H9 (cell line): ENCODE measurements at regions not wholly inside any gene's neighbourhood (a gene's known extent, or its start where the extent isn't known, plus 50 kb on each side); places are given as distances from the start of the nearest gene placed in this dataset.
A peak's percentile ranks its signal among the peaks of the same experiment; 100 is the strongest.

ENCODE experiments used
- DNase-seq: peaks from one replicate; pipeline ENCODE4 v3.0.0-alpha.2; 2017
- H2AFZ ChIP-seq: one replicate; pipeline ENCODE4 v1.6.1; 2013; ENCODE audit warnings: mild to moderate bottlenecking, low read length, control low read depth, moderate library complexity
- H2AK5ac ChIP-seq: 2 replicates; pipeline ENCODE4 v1.6.1; 2013; ENCODE audit warnings: low read length, control low read depth, mixed read lengths; ENCODE audit not compliant: insufficient read length
- H2BK120ac ChIP-seq: one replicate; pipeline ENCODE4 v1.6.1; 2013; ENCODE audit warnings: low read depth, mild to moderate bottlenecking, low read length, control low read depth, inconsistent platforms; ENCODE audit not compliant: poor library complexity, severe bottlenecking
- H2BK12ac ChIP-seq: 2 replicates; pipeline ENCODE4 v1.6.1; 2013; ENCODE audit warnings: low read length, control low read depth, mixed read lengths, low read depth; ENCODE audit not compliant: insufficient read length
- H2BK15ac ChIP-seq: 2 replicates; pipeline ENCODE4 v1.6.1; 2013; ENCODE audit warnings: low read depth, low read length, control low read depth
- H2BK20ac ChIP-seq: one replicate; pipeline ENCODE4 v1.6.1; 2013; ENCODE audit warnings: low read depth, mild to moderate bottlenecking, low read length, control low read depth, inconsistent platforms; ENCODE audit not compliant: poor library complexity, severe bottlenecking
- H2BK5ac ChIP-seq: 2 replicates; pipeline ENCODE4 v1.6.1; 2013; ENCODE audit warnings: low read length, control low read depth, mixed read lengths; ENCODE audit not compliant: insufficient read length
- H3K14ac ChIP-seq: 2 replicates; pipeline ENCODE4 v1.6.1; 2013; ENCODE audit warnings: low read length, control low read depth; ENCODE audit not compliant: insufficient read depth
- H3K18ac ChIP-seq: 2 replicates; pipeline ENCODE4 v1.6.1; 2013; ENCODE audit warnings: low read depth, mild to moderate bottlenecking, mixed read lengths, low read length, control low read depth; ENCODE audit not compliant: insufficient read length
- H3K23ac ChIP-seq: 2 replicates; pipeline ENCODE4 v1.6.1; 2013; ENCODE audit warnings: low read length, control low read depth, mixed read lengths, low read depth; ENCODE audit not compliant: insufficient read length
- H3K23me2 ChIP-seq: 2 replicates; pipeline ENCODE4 v1.6.1; 2013; ENCODE audit warnings: low read depth, mild to moderate bottlenecking, mixed read lengths, low read length, control low read depth; ENCODE audit not compliant: insufficient read length, poor library complexity, severe bottlenecking
- H3K27ac ChIP-seq: 2 replicates; pipeline ENCODE4 v1.5.1; 2013; ENCODE audit warnings: low read length, control low read depth, mixed read lengths, low read depth; ENCODE audit not compliant: insufficient read length
- H3K27me3 ChIP-seq: 2 replicates; pipeline ENCODE4 v1.6.1; 2013; ENCODE audit warnings: low read length, control low read depth, inconsistent platforms; ENCODE audit not compliant: insufficient read depth
- H3K4ac ChIP-seq: 2 replicates; pipeline ENCODE4 v1.6.1; 2013; ENCODE audit warnings: low read depth, mild to moderate bottlenecking, control low read depth, inconsistent platforms, low read length, moderate library complexity
- H3K4me1 ChIP-seq: 2 replicates; pipeline ENCODE4 v1.6.1; 2013; ENCODE audit warnings: low read length, control low read depth, inconsistent platforms; ENCODE audit not compliant: insufficient read depth
- H3K4me2 ChIP-seq: 2 replicates; pipeline ENCODE4 v1.6.1; 2013; ENCODE audit warnings: low read length, control low read depth, mixed read lengths; ENCODE audit not compliant: insufficient read length, insufficient read depth
- H3K56ac ChIP-seq: 2 replicates; pipeline ENCODE4 v1.6.1; 2013; ENCODE audit warnings: low read depth, mild to moderate bottlenecking, mixed read lengths, low read length, control low read depth; ENCODE audit not compliant: insufficient read length
- H3K79me1 ChIP-seq: 2 replicates; pipeline ENCODE4 v1.6.1; 2013; ENCODE audit warnings: low read depth, mild to moderate bottlenecking, moderate library complexity, low read length, control low read depth, inconsistent platforms; ENCODE audit not compliant: insufficient read depth, poor library complexity, severe bottlenecking
- H3K79me2 ChIP-seq: 2 replicates; pipeline ENCODE4 v1.6.1; 2013; ENCODE audit warnings: low read length, control low read depth, inconsistent platforms; ENCODE audit not compliant: insufficient read depth
- H3K9ac ChIP-seq: 2 replicates; pipeline ENCODE4 v1.6.1; 2013; ENCODE audit warnings: low read length, control low read depth, mixed read lengths; ENCODE audit not compliant: insufficient read length; ENCODE audit errors: extremely low read depth
- H3K9me3 ChIP-seq: one replicate; pipeline ENCODE4 v1.6.1; 2013; ENCODE audit warnings: low read depth, low read length, inconsistent platforms; ENCODE audit not compliant: control insufficient read depth
- H3T11ph ChIP-seq: one replicate; pipeline ENCODE4 v1.6.1; 2013; ENCODE audit warnings: mild to moderate bottlenecking, low read length, control low read depth, inconsistent platforms
- H4K20me1 ChIP-seq: one replicate; pipeline ENCODE4 v1.6.1; 2013; ENCODE audit not compliant: control insufficient read depth, insufficient read length, insufficient read depth
- H4K5ac ChIP-seq: 2 replicates; pipeline ENCODE4 v1.6.1; 2013; ENCODE audit warnings: low read depth, mild to moderate bottlenecking, mixed read lengths, low read length, control low read depth; ENCODE audit not compliant: insufficient read length
- H4K8ac ChIP-seq: replicated peaks from 2 replicates; pipeline ENCODE4 v1.6.1; 2013; ENCODE audit warnings: low read length, control low read depth, mixed read lengths, low read depth; ENCODE audit not compliant: insufficient read length
- H4K91ac ChIP-seq: 2 replicates; pipeline ENCODE4 v1.6.1; 2013; ENCODE audit warnings: low read depth, mild to moderate bottlenecking, moderate library complexity, mixed read lengths, low read length, control low read depth; ENCODE audit not compliant: insufficient read length
- H3K27ac Mint-ChIP-seq, 3 experiments: 2 replicates in 2 of 3; 3 replicates in 1 of 3; pipeline ENCODE4 v1.8.0; 2020 to 2021; ENCODE audit warnings: mixed read lengths in 3 of 3, mild to moderate bottlenecking in 1 of 3, moderate library complexity in 1 of 3
- H3K27me3 Mint-ChIP-seq: 2 replicates; pipeline ENCODE4 v1.8.0; 2021; ENCODE audit warnings: low read depth, mild to moderate bottlenecking, moderate library complexity, mixed read lengths
- H3K36me3 Mint-ChIP-seq, 3 experiments: 2 replicates in 2 of 3; 3 replicates in 1 of 3; pipeline ENCODE4 v1.8.0; 2020 to 2021; ENCODE audit warnings: low read depth in 3 of 3, mixed read lengths in 3 of 3; ENCODE audit not compliant: insufficient read depth in 1 of 3
- H3K4me1 Mint-ChIP-seq, 2 experiments: 2 replicates each; pipeline ENCODE4 v1.8.0; 2020; ENCODE audit warnings: mixed read lengths in 2 of 2
- H3K4me3 Mint-ChIP-seq, 2 experiments: 2 replicates in 1 of 2; 3 replicates in 1 of 2; pipeline ENCODE4 v1.8.0; 2020 to 2021; ENCODE audit warnings: mild to moderate bottlenecking in 2 of 2, mixed read lengths in 2 of 2, moderate library complexity in 1 of 2
- H3K9me3 Mint-ChIP-seq, 2 experiments: 2 replicates in 1 of 2; 3 replicates in 1 of 2; pipeline ENCODE4 v1.8.0; 2020; ENCODE audit warnings: mild to moderate bottlenecking in 2 of 2, mixed read lengths in 2 of 2, moderate library complexity in 1 of 2
- WGBS: extraction: QIAGEN DNeasy Blood & Tissue Kit; methylation state at CpG from one replicate; pipeline ENCODE4 v1.1.7; 2013; ENCODE audit warnings: missing lambda C conversion rate, low lambda C conversion rate, mixed read lengths; ENCODE audit not compliant: insufficient read length; ENCODE audit errors: extremely low coverage; 5-methylcytosine and 5-hydroxymethylcytosine counted together
- TF ChIP-seq, protein P1 (sequence below): fragments of 200-600 bp; sonication (generic); conservative IDR thresholded peaks from 3 replicates; pipeline ENCODE4 v1.8.0; 2021; ENCODE audit warnings: antibody characterized with exemption, mild to moderate bottlenecking

- H4K91ac ChIP-seq: no peak overlapping the region
- no peak overlapping the region for H3K14ac ChIP-seq
- no peak for DNase-seq
- H3K23ac ChIP-seq: no peak overlapping the region
- H4K20me1 ChIP-seq: no peaks in the 10 kb centered on the region
- H3T11ph ChIP-seq: no peak overlapping the region
- no peak overlapping the region for H2BK120ac ChIP-seq
- peaks cover 3% of the 10 kb centered on the region for H3K27me3 Mint-ChIP-seq
- H2BK20ac ChIP-seq: no peak overlapping the region
- no peaks in the 10 kb centered on the region for H3K27me3 ChIP-seq
- no peak overlapping the region for H2BK5ac ChIP-seq
- no peaks in the 10 kb centered on the region for H3K23me2 ChIP-seq
- H4K8ac ChIP-seq: no peak overlapping the region
- H3K27ac ChIP-seq: no peak overlapping the region
- no peak overlapping the region for H3K56ac ChIP-seq
- no peak overlapping the region for H4K5ac ChIP-seq
- peaks cover 5% of the 10 kb centered on the region in 2 experiments; a peak in 1 of 4 replicates for H3K4me1 Mint-ChIP-seq
- no peak overlapping the region for H2BK15ac ChIP-seq
- no peak overlapping the region for H2AK5ac ChIP-seq
- no peak overlapping the region for H3K4me2 ChIP-seq
- no peak overlapping the region for H2BK12ac ChIP-seq
- WGBS: no CpG with 5 or more reads among the region's 3 CpGs
- no peak overlapping the region for H3K27ac Mint-ChIP-seq
- H3K4me1 ChIP-seq: no peaks in the 10 kb centered on the region
- no peaks in the 10 kb centered on the region for H3K79me2 ChIP-seq
- H3K9me3 Mint-ChIP-seq: peaks cover 11 to 20% of the 10 kb centered on the region in 2 experiments
- no peak overlapping the region for H2AFZ ChIP-seq
- no peak overlapping the region for H3K4ac ChIP-seq
- H3K4me3 Mint-ChIP-seq: no peak overlapping the region
- H3K36me3 Mint-ChIP-seq: peaks cover 0 to 5% (median 5%) of the 10 kb centered on the region in 3 experiments; a peak in 5 of 7 replicates
- H3K18ac ChIP-seq: no peak overlapping the region
- no peak overlapping the region for H3K9ac ChIP-seq
- H3K79me1 ChIP-seq: no peaks in the 10 kb centered on the region
- H3K9me3 ChIP-seq: no peaks in the 10 kb centered on the region
- TF ChIP-seq, protein P1, sequence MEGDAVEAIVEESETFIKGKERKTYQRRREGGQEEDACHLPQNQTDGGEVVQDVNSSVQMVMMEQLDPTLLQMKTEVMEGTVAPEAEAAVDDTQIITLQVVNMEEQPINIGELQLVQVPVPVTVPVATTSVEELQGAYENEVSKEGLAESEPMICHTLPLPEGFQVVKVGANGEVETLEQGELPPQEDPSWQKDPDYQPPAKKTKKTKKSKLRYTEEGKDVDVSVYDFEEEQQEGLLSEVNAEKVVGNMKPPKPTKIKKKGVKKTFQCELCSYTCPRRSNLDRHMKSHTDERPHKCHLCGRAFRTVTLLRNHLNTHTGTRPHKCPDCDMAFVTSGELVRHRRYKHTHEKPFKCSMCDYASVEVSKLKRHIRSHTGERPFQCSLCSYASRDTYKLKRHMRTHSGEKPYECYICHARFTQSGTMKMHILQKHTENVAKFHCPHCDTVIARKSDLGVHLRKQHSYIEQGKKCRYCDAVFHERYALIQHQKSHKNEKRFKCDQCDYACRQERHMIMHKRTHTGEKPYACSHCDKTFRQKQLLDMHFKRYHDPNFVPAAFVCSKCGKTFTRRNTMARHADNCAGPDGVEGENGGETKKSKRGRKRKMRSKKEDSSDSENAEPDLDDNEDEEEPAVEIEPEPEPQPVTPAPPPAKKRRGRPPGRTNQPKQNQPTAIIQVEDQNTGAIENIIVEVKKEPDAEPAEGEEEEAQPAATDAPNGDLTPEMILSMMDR: peak; percentile 44; the same call in 2 of the 3 replicates
Measured at GRCh38 chr5:2475902-2476301, 275.6 kb downstream of the IRX2 start.
